CD4-positive, alpha-beta T cell treated with Interleukin-17A for 4 hours (primary cell): ENCODE measurements at regions not wholly inside any gene's neighbourhood (a gene's known extent, or its start where the extent isn't known, plus 50 kb on each side); places are given as distances from the start of the nearest gene placed in this dataset.
"Not testable (repeated sequence)": the region's sequence is repeated elsewhere in the genome, so short reads cannot be mapped to it uniquely, and the experiment has no call there.

Experiments
- DNase-seq: peaks from one replicate; pipeline ENCODE4 v3.0.0-alpha.2; 2020; ENCODE audit warnings: mixed read lengths

DNA sequence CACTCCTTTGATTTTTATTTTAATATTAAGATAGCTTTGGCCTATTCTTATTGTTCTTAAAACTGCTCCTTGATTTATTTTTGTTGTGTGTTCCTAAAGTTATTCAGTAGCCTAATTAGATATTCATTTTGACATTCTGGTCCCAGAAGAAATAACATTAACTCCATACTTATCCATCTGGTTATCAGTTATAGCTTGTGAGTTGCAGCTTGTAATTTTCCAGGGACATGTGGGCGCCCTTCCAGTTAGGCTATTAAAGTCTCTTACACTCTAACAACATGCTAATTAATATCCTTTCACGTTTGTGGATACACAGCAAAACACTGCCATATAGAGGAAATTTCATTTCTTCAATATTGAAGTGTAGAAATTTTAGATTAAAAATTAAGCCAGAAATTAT is 987.5 kb downstream of the HACE1 start:
- no peak for DNase-seq

DNA sequence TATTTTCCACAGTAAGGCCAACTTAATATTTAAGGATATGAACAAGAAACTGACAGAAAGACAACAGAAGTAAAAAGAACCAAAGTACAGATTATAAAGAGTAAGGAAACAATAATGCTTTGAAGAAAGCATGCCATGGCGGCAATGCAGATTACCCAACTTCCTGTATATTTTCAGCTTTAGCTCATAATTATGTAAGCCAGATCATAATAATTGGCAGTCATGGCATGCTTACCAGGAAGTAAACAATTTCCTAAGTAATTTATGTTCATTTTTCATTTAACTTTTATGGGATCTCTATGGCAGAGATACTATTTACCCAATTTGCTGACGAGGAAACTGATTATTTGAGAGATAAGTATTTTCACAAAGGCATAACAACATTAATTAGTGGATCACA is 988.7 kb downstream of the HACE1 start:
- no peak for DNase-seq

DNA sequence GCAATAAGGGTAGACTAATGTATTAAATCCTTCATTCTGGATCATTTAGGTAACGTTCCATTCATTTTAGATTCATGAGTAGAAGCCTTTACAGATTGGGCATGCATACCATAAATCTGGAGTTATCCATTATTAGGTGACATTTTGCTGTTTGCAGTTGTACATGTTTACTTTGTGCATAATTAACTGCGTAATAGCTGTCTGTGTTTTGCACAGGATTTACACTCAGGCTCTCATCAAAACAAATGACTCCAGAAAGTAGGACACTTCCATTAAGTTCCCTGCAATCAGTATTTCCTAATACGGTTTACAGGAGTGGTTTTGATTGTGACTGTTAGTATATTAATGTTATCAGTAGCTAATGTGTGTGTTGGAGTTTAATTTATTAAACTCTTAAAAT is 997.4 kb downstream of the HACE1 start:
- no peak for DNase-seq

DNA sequence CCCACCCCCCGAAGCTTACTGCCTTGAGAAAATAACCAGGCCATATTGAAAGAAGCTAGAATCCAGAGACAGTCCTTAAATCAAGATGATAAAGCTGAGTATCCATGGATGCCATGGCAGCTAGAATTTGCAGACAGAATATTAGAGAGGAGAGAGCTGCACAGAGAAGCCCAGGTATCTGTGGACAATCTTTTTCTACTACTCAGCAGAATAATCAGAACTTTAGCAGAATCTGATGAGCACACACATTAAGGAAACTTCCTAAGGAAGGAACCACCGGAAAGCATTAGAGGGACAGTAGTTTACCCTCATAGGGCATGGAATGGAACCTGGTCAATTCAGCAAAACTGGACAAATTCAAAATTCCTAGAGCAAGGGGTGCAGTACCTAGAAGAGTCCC is 1001.7 kb downstream of the HACE1 start:
- DNase-seq: no peak

DNA sequence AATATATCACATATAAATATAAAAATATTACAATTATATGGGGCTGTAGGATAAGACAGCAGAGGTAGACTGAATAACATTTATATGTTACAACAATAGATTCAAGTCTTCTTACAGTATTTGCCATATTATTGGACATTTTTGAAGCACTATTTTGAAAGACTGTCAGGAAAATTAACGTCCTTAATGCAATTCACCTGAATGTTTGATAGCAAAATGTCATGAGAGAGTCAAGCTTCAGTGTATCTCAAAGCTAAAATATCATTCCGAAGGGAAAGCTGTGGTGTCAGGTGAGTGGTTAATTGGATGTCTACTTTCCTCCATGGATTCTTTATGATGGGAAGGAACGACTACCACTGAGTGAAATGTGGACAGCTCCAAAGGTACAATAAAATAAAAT is 1004.0 kb downstream of the HACE1 start:
- no peak for DNase-seq

DNA sequence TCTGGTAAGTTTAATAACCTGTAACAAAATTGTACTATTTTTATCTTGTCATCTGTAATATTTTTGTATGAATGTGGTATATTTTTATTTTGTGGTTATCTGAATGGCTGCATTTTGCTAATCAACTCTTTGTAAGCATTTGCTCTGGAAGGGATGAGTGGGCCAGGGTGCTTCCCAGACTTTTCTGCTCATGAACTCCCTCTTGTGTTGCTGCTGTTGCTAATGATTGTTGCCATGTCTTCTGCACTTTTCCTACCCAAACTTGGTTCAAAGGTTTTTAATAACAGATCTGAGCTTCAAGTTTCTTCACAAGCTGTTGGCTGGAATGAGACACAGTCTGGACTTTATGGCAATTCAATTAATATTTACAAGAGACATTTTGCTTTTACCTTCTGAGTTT is 1005.7 kb downstream of the HACE1 start:
- no peak for DNase-seq

DNA sequence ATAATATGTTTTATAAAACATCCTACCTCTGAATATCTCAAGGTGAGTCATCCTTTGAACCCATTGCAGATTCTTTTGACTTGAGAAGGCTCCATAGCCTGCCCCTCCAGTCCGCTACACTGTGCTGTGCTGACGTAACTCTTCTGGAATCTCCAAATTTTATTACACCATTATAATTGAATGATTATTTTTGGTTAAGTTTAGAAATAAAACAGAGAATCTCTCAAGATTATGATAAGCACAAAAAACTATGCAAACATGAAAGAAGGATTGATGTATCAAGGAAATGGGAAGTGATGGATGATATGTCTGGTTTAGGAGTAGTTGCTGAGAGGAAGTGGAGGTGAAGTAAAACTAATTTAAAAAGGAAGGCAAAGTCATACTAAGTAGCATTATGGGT is 1021.3 kb downstream of the HACE1 start:
- DNase-seq: no peak

DNA sequence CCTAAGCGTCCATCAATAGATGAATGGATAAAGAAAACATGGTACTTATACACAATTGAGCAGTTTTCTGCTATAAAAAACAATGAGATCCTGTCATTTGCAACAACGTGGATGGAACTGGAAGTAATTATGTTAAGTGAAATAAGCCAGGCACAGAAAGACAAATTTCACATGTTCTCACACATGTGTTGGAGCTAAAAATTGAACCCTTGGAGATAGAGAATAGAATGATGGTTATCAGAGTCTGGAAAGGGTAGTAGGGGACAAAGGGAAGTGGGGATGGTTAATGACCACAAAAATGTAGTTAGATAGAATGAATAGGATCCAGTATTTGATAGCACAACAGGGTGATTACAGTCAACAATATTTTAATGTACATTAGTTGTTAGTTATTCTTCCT is 1033.5 kb downstream of the HACE1 start:
- DNase-seq: no peak

DNA sequence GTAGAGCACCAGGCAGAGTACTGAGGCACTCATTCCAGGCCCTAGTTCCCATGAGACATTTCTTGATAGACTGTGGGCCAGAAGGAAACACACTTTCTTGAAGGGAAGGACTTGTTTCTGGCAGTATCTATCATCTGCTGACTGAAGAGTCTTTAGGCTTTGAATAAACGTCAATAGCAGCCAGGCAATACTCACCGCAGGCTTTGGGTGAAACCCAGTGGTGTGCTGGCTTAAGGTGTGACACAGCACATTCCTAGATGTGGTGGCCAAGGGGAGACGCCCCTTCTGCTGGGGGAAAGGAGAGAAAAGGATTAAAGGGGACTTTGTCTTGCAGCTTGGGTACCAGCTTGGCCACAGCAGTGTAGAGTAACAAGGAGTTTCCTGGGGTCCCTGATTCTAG is 1039.6 kb downstream of the HACE1 start:
- DNase-seq: no peak

DNA sequence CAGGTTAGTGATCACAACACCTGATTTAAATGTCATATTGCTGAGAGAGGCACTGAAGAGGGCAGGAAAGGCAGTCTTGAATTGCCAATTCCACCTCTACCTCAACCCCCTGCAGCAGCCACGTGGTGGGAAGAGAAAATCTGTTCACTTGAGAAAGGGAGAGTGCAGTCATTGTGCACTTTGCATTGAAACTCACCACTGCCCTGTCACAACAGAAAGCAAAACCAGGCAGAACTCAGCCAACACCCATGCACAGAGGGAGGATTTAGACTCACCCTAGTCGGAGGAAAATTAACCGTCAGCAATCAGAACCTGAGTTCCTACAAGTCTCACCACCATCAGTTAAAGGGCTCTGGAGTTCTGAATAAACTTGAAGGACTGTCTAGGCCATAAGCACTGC is 1040.2 kb downstream of the HACE1 start:
- no peak for DNase-seq

DNA sequence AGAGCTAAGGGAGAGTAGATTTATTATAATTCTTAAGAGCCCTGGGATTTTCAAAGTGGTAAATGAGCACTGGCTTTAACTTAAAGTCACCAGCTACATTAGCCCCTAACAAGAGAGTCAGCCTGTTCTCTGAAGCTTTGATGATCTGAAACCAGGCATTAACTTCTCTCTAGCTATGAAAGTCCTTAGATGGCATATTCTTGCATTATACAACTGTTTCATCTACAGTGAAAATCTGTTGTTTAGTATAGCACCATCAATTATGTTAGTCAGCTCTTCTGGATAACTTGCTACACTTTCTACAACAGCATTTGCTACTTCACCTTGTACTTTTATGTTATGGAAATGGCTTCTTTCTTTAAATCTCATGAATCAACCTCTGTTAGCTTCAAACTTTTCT is 1046.7 kb downstream of the HACE1 start:
- DNase-seq: no peak

DNA sequence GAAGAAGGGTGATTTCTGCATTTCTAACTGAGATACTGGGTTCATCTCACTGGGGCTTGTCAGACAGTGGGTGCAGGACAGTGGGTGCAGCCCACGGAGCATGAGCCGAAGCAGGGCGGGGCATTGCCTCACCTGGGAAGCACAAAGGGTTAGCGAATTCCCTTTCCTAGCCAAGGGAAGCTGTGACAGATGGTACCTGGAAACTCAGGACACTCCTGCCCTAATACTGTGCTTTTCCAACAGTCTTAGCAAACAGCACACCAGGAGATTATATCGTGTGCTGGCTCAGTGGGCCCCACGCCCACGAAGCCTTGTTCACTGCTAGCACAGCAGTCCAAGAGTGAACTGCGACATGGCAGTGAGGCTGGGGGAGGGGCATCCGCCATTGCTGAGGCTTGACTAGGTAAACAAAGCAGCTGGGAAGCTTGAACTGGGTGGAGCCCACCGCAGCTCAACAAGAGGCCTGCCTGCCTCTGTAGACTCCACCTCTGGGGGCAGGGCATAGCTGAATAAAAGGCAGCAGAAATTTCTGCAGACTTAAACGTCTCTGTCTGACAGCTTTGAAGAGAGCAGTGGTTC is 1057.7 kb downstream of the HACE1 start:
- DNase-seq: not testable (repeated sequence)

DNA sequence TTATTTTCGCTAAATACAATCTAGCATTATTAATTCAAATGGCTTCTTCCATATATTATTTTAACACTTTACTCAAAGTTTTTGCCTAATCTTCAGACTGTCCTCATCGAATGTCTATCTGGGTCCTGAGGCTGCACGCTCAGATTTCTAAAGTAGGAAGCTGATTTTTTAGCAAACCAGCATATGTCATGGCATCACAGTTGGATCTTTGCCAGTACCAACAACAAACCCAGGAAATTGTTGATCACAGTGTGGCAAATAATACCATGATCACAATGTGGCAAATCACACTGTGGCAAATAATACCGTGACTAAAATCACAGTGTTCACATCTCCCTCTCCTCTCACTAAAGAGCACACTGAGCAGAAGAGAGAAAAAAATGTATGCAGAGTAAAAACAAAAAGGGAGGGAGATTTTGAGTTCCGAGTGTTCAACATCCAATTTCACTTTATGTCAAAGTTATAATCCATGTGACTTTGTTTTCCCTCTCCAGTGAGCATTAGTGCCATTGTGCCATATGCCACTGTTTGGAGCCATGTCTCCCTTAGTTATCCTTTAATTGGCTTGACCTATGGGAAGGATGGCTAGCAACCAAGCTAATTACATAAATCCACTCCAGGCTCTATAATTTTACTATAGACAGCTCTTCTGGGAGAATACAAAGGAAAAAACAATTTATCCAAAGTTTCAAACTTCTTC is 1059.6 kb downstream of the HACE1 start:
- DNase-seq: no peak

DNA sequence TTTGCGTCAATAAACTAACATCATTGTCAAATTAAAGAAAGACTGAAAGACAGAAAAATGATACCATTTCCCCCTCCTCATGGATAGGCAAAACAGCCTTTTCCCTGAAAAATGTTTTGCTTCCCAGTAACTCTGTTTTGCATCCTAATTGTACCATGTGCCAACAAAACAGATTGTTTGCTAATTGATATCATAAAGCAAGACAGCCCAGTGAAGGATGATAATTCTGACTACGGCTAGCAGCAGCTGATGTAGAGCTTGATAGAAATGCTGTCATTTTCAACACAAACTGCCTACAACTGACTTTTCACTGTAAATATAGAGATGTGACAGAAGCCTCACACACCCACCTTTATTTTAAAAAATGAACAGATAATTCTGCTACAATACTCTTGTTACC is 1061.6 kb downstream of the HACE1 start:
- no peak for DNase-seq

DNA sequence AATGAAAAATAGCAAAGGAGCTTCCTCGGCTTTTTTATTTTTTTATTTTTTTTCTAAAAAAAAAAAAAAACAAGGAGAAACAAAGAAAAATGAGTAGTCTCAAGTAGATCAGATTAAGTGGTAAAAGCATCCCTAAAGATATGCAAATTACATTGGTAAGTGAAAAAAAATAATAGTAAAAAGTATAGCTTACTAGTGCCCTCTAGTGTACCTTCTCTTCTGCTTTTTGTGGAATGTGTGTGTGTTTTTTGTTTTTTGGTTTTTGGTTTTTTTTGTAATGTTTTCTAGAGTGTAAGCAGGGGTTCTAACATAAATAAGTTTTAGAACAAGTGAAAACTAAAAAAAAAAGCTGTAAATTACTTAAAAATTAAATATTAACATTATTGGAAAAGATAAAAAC is 1062.0 kb downstream of the HACE1 start:
- DNase-seq: no peak

DNA sequence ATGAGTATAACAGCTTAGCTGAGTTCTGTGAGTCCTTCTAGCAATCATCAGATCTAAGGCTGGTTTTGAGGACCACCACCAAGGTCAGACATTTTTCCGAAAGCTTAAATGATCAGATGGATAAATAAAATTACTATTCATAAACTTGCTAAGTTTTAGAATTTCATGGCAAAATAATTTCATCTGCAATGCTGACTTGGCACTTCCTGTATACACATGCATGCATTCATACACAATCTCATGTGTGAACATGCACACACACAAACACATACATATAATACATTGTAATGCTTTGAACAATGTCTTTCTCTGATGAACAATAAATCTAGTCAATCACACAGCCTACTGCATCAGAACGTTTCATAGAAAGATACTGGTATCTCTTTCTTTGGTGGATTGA is 1068.3 kb downstream of the HACE1 start:
- no peak for DNase-seq

DNA sequence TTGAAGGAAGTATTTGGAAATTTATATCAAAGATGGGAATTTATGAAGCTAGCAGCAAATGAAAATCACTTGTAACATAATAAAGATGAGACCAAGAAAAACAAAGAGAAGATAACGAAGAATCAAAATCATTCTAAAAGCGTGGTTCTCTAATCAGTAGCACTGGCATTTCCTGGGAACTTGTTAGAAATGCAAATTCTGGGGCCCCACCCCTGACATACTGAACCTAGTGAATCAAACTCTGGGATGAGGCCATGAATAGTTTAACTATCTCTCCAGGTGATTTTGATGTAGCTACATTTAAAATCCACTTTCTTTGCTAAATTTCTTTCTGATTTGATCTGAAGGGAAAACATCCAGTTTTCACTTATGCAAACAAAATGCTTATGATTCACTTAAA is 1075.6 kb downstream of the HACE1 start:
- DNase-seq: no peak

DNA sequence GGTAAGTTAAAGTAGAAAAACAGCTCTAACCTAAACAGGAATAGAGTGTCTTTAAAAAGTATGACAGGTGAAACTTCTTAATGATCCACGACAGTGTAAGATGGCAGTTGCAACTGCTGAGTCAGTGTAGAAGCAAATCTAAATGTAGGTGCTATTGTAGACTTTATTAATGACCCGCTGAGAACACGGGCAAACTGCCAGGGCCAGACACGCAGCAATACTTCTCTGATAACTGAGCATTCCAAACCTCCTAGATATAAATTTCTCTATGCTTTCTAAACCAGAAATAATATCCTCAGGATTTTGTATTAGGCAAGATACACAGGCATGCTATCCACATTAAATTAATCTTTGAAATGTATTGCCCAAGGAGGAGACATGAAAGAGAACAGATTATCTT is 1076.4 kb downstream of the HACE1 start:
- no peak for DNase-seq

DNA sequence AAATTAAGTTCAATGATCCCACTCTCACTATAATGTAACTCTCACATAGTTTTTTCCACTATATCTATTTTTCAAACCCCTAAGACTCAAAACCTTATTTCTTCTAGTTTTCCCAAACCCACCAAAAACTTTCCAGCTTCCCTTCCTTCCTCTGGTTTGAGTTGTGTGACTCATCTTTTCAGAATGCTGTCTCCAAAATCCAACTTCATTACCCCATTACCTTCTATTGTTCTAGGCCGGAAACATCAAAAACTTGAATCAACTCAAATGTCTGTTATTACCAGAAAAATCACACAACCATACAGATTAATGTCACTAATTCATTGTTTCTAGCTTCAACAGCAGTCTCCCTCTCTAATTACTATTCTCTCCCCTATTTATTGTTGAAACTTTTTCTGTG is 1090.3 kb downstream of the HACE1 start:
- DNase-seq: no peak

DNA sequence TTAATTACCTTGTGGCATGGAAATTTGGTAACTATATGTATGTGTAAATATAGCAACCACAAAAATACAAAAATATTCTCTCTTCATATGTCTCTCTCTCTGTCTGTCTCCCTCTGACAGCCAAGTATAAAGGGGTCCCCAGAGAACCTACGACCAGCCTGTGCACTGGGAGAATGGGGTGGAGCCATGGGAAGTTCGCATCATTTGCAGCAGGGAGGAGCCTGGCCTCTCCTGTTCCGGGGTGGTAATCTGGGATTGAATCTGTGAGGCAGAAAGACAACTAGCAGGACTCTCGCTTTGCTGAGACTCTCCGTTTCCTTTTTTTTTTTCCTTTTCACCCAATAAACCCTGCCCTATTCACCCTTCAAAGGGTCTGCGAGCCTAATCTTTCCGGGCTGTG is 1109.1 kb downstream of the HACE1 start:
- no peak for DNase-seq

DNA sequence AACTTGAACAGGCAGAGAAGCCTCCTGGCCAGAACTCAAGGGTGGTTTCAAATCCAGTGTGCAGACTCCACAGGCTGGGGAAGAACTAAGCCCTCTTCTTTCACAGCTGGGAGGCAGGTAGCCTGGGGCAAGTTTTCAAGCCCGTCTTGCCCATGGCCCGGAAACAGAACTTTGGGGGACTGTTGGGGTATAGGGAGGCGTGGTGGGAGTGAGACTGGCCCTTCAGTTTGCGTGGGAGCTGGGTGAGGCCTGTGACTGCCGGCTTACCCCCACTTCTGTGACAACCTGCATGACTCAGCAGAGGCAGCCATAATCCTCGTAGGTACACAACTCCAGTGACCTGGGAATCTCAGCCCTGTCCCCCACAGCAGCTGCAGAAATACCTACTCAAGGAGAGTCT is 1125.7 kb downstream of the HACE1 start:
- DNase-seq: no peak

DNA sequence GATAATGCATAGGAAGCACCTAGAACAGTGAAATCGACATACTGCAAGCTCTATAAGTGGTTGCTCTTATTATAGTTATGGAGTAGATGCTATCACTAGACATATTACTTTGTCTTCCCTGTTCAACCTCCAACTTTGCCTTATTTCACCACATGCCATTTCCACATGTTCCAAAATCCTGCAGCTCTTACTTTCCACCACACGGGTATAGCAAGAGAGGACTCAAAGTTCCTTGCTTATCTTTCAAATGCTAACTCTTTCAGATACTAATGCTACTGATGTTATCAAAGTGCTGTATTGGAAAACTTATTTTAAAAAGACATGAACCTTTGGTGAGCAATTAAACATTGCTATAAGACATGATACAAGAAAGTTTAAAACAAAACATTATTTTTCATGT is 1130.1 kb downstream of the HACE1 start:
- no peak for DNase-seq

DNA sequence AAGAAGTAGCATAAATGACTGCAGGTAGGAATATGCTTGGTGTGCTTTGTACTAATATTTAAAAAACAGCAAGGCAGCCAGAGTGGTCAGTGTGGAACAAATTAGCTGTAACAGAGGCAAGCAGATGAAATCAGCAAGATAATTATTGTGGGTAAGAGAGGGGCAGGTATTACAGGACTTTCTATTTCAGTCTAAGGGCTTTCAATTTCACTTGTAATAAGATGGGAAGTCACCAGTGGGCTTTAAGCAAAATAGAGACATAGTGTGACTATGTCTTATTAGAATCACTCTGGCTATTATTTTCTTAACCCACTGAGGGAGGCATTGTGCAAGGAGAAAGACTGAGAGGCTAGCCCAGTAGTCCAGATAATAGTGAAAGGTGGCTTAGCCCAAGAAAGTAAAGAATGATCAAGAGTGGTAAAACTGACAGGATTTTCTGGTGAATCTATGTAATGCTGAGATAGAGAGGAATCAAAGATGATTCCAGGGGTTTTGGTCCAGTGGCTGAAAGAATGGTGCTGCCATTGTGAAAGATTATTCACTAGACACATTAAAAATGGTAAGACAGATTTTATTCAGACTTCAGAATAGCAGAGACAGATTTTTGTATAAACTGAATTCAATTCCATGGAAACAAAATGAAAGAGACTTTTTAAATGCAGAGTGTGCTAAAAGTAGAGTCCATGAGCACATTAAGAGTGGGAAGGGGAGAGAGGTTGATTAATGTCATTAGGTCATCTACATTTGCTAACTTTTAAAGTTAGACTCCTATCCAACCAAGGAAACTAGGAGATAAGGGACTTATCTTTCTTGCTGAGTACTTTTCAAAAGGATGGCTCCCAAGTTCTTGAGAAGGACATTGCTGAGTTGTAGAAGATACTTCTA is 1136.0 kb downstream of the HACE1 start:
- no peak for DNase-seq

DNA sequence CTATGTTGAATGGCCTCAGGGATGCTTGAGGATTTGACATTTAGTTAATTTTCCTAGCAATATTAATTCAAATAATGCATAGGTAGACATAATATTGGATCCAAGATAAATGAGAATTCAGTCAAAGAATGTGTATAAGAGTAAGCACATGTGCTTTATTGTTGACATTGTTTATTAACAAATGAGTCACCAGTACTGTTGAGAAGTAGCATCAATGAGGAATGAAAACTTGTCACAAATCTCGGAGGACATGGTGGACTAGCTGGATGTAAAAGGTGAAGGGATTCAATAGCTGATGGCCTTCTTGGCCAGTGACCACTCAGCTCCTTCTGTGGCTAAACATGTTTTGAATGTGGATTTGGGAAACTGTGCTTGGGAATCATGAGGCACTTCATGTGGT is 1137.0 kb downstream of the HACE1 start:
- no peak for DNase-seq
